Prostate gland (tissue), 2 donors: ENCODE measurements at regions not wholly inside any gene's neighbourhood (a gene's known extent, or its start where the extent isn't known, plus 50 kb on each side); places are given as distances from the start of the nearest gene placed in this dataset.

Experiments used
- DNase-seq: peaks from one replicate; pipeline ENCODE4 v3.0.0-alpha.2; 2019; ENCODE audit warnings: low spot score
- H3K27ac ChIP-seq, 2 donors: fragments of 200-600 bp; sonication (generic); 2 replicates each; pipeline ENCODE4 v1.5.1; 2017 to 2019
- H3K27me3 ChIP-seq: fragments of 200-600 bp; sonication (generic); replicated peaks from 2 replicates; pipeline ENCODE4 v1.5.1; 2019; ENCODE audit not compliant: insufficient read depth
- H3K36me3 ChIP-seq, 2 donors: fragments of 200-600 bp; sonication (generic); 1 replicate in 1 of 2; 2 replicates in 1 of 2; pipeline versions ENCODE4 v1.5.1 to v1.8.1; 2017 to 2019
- H3K4me1 ChIP-seq: fragments of 200-600 bp; sonication (generic); replicated peaks from 2 replicates; pipeline ENCODE4 v1.5.1; 2019
- H3K4me3 ChIP-seq, 2 donors: fragments of 200-600 bp; sonication (generic); 2 replicates each; pipeline ENCODE4 v1.5.1; 2017 to 2019
- H3K9me3 ChIP-seq: fragments of 200-600 bp; sonication (generic); 2 replicates; pipeline ENCODE4 v1.5.1; 2017
- POLR2A ChIP-seq: fragments of 450-650 bp; IDR thresholded peaks from one replicate; pipeline ENCODE4 v1.6.1; 2016; ENCODE audit warnings: antibody characterized with exemption, mild to moderate bottlenecking
- POLR2AphosphoS5 ChIP-seq: sonication (generic); formaldehyde crosslinking; IDR thresholded peaks from one replicate; pipeline ENCODE4 v1.6.1; 2017; ENCODE audit warnings: antibody characterized with exemption
- WGBS: methylation state at CpG from one replicate; pipeline ENCODE4 v1.1.5; 2018; 5-methylcytosine and 5-hydroxymethylcytosine counted together
- intact Hi-C: fragments of 100-400 bp; cut with DNase I; formaldehyde crosslinking; loops from one replicate; pipeline ENCODE4 v1.14.2; 2022
- TF ChIP-seq, protein P1 (sequence below), 4 experiments: fragments of 200-600 bp in 2 of 4; fragments of 450-650 bp in 2 of 4; sonication (generic) in 2 of 4; IDR thresholded peaks; 1 replicate in 3 of 4; 2 replicates in 1 of 4; pipeline ENCODE4 v1.5.1; 2016 to 2019; ENCODE audit warnings: antibody characterized with exemption in 4 of 4, mild to moderate bottlenecking in 2 of 4, moderate library complexity in 2 of 4

DNA sequence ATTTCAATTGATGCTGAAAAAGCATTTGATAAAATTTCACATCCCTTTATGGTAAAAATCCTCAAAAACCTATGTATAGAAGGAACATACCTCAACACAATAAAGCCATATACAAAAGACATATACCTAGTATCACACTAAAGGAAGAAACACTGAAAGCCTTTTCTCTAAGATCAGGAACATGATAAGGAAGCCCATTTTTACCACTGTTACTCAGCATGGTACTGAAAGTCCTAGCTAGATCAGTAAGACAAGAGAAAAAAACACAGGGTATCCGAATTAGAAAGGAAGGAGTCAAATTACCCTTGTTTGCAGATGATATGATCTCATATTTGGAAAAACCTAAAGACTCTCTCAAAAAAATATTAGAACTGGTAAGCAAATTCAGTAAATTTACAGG lies 350.2 kb upstream of the PDE4D start:
- Histone ChIP-seq H3K9me3 (no peaks in the 10 kb centered on the region), H3K4me3 (no peak overlapping the region), H3K36me3 (no peaks in the 10 kb centered on the region), H3K27ac (no peak overlapping the region), H3K4me1 (no peaks in the 10 kb centered on the region), H3K27me3 (no peaks in the 10 kb centered on the region)
- intact Hi-C loops, result no loop called here
- WGBS, result 32% methylated on average over 1 of the region's 1 CpG
- no peak for TF ChIP-seq POLR2AphosphoS5
- TF ChIP-seq, protein P1, sequence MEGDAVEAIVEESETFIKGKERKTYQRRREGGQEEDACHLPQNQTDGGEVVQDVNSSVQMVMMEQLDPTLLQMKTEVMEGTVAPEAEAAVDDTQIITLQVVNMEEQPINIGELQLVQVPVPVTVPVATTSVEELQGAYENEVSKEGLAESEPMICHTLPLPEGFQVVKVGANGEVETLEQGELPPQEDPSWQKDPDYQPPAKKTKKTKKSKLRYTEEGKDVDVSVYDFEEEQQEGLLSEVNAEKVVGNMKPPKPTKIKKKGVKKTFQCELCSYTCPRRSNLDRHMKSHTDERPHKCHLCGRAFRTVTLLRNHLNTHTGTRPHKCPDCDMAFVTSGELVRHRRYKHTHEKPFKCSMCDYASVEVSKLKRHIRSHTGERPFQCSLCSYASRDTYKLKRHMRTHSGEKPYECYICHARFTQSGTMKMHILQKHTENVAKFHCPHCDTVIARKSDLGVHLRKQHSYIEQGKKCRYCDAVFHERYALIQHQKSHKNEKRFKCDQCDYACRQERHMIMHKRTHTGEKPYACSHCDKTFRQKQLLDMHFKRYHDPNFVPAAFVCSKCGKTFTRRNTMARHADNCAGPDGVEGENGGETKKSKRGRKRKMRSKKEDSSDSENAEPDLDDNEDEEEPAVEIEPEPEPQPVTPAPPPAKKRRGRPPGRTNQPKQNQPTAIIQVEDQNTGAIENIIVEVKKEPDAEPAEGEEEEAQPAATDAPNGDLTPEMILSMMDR (IDR thresholded peaks at IDR 0.05), result no peak
- TF ChIP-seq POLR2A, result no peak
- DNase-seq, result no peak

DNA sequence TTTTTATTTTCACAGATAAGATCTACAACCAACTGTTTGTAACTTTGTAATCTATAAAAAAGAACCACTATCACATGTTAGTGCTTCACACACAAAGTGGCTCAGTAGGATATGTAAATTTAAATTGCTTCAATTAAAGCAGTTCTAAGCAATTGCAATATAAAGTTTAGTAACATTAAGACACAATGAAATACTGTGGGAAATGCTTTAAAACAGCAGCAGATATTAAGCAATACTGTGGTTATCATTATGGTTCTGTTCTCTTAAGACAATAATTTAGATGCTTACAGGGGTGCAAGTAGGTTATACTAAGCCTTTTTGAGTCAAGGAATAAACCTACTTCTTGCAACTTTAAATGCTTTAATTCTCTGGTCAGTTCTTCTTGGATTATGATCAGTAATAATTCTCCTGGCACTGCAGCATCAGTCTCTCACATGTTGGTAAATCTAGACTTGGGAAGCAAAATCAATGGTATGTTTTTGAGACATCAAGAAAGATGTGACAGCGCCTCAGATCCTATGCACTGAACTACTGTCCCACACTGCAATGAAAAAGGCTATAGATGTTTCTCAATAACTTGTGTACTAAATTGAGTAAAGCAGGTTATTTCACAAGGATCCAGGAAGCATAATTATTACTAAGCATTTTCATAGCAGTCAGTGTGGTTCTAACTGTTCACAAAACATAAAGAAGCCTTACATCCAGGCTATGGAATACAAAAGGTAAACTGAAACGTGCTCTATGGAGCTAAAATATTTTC lies 338.7 kb upstream of the PDE4D start:
- no peak overlapping the region for H3K4me3 ChIP-seq
- TF ChIP-seq, protein P1 (IDR thresholded peaks at IDR 0.05), result no peak
- TF ChIP-seq POLR2AphosphoS5, result no peak
- TF ChIP-seq POLR2A, result no peak
- no peak for DNase-seq
- whole genome bisulfite sequencing, result 84% methylated on average over 2 of the region's 2 CpGs
- H3K27ac ChIP-seq, result no peak overlapping the region
- no peaks in the 10 kb centered on the region for H3K36me3 ChIP-seq
- H3K4me1 ChIP-seq, result no peaks in the 10 kb centered on the region
- no peaks in the 10 kb centered on the region for H3K27me3 ChIP-seq
- intact Hi-C loops, result no loop called here
- no peaks in the 10 kb centered on the region for H3K9me3 ChIP-seq

DNA sequence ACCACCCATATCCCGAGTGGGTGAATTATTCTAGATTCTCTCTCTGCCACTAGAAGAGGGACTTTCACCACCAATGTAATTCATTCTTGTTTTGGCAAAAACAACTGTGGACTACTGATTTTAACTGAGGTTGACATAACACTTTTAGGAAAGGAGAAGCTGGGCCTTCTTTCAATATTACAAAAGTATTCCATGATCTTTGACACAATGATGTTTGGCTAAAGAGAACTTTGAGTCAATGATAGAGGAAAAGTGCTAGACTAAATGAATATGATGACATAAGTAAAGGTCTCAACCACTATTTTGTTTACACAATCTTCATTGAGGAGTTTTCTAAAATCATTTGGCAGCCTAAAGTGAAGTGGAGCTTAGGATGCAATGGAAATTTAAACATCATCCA lies 336.9 kb upstream of the PDE4D start:
- Histone ChIP-seq H3K4me1 (no peaks in the 10 kb centered on the region), H3K4me3 (no peak overlapping the region), H3K27ac (no peak overlapping the region), H3K9me3 (no peaks in the 10 kb centered on the region), H3K36me3 (no peaks in the 10 kb centered on the region), H3K27me3 (no peaks in the 10 kb centered on the region)
- DNase-seq, result no peak
- intact Hi-C loops, result no loop called here
- TF ChIP-seq POLR2AphosphoS5, result no peak
- TF ChIP-seq, protein P1 (IDR thresholded peaks at IDR 0.05), result no peak
- no peak for TF ChIP-seq POLR2A
- WGBS, result 97% methylated on average over 1 of the region's 1 CpG

DNA sequence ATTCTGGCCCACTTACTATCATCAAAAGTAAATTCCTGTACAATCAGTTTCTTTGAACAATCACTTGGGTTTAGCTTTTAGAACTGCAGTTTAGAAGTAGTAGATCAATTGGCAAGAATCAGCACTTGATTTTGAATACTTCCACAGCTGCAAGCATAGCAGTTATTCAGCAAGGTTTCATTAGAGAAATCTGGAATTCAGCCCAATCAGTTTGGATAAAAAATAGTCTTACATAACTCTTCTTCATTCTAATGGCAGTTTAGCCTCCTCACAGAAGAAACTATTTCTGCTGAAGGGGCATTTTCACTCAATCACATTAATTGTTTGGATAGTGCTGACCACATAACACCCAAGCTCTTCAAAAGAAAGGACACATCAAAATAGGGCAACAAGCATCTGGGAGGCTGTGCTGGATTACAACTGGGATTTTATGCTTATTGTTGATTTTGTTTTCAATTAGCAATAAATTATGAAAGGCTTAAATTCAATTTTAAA lies 336.2 kb upstream of the PDE4D start:
- H3K36me3 ChIP-seq, result no peaks in the 10 kb centered on the region
- intact Hi-C loops, result no loop called here
- H3K9me3 ChIP-seq, result no peaks in the 10 kb centered on the region
- H3K27me3 ChIP-seq, result no peaks in the 10 kb centered on the region
- TF ChIP-seq POLR2AphosphoS5, result no peak
- no peak for TF ChIP-seq POLR2A
- no peak overlapping the region for H3K4me3 ChIP-seq
- no peaks in the 10 kb centered on the region for H3K4me1 ChIP-seq
- no peak overlapping the region for H3K27ac ChIP-seq
- DNase-seq, result no peak

DNA sequence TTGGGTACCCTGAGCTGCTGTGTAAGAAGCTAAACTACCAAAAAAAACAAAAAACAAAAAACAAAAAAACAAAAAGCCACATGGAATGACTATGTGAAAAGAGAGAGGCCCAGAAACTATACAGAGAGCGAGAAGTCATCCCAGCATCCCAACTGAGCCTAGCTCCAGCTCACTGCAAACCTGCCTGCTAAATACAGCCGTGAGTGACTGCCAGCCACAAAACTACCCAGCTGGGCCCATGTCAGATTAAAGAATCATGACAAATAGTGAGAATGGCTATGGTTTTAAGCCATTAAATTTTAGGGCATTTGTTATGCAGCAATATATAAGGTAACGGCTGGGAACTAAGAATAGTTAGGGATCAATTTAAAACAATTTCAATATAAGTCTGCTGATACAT lies 335.1 kb upstream of the PDE4D start:
- 91% methylated on average over 3 of the region's 3 CpGs for WGBS
- Histone ChIP-seq H3K36me3 (no peaks in the 10 kb centered on the region), H3K27me3 (no peaks in the 10 kb centered on the region), H3K9me3 (no peaks in the 10 kb centered on the region), H3K4me1 (no peaks in the 10 kb centered on the region), H3K4me3 (no peak overlapping the region), H3K27ac (no peak overlapping the region)
- DNase-seq, result no peak
- TF ChIP-seq, protein P1 (IDR thresholded peaks at IDR 0.05), result no peak
- no peak for TF ChIP-seq POLR2A
- TF ChIP-seq POLR2AphosphoS5, result no peak
- intact Hi-C loops, result no loop called here
